WTC11 (cell line): ENCODE measurements at regions not wholly inside any gene's neighbourhood (a gene's known extent, or its start where the extent isn't known, plus 50 kb on each side); places are given as distances from the start of the nearest gene placed in this dataset.
"Not testable (repeated sequence)": the region's sequence is repeated elsewhere in the genome, so short reads cannot be mapped to it uniquely, and the experiment has no call there.

ENCODE experiments used
- CREM ChIP-seq: sonication (generic); formaldehyde crosslinking; IDR thresholded peaks from 2 replicates; pipeline ENCODE4 v1.8.1; 2022; ENCODE audit warnings: mild to moderate bottlenecking, missing genetic modification reagents, moderate library complexity
- ELF4 ChIP-seq: sonication (generic); formaldehyde crosslinking; IDR thresholded peaks from 2 replicates; pipeline ENCODE4 v1.8.1; 2022; ENCODE audit warnings: low read depth, mild to moderate bottlenecking, moderate library complexity, missing genetic modification reagents
- GABPB1 ChIP-seq: sonication (generic); formaldehyde crosslinking; IDR thresholded peaks from 2 replicates; pipeline ENCODE4 v1.8.1; 2023; ENCODE audit warnings: mild to moderate bottlenecking, missing genetic modification reagents
- JUN ChIP-seq: sonication (generic); formaldehyde crosslinking; IDR thresholded peaks from 2 replicates; pipeline ENCODE4 v1.8.0; 2023; ENCODE audit warnings: mild to moderate bottlenecking, missing genetic modification reagents
- NFATC4 ChIP-seq: fragments of 250-450 bp; sonication (Bioruptor Pico); IDR thresholded peaks from 2 replicates; pipeline ENCODE4 v1.9.0; 2021; ENCODE audit warnings: mild to moderate bottlenecking
- RELA ChIP-seq: sonication (generic); formaldehyde crosslinking; IDR thresholded peaks from 2 replicates; pipeline ENCODE4 v1.8.1; 2022; ENCODE audit warnings: missing genetic modification reagents, mild to moderate bottlenecking, borderline replicate concordance
- RORB ChIP-seq: fragments of 250-450 bp; sonication (Bioruptor Pico); IDR thresholded peaks from 2 replicates; pipeline ENCODE4 v1.9.0; 2021; ENCODE audit warnings: mild to moderate bottlenecking
- ZNF219 ChIP-seq: sonication (generic); formaldehyde crosslinking; IDR thresholded peaks from 2 replicates; pipeline ENCODE4 v1.8.0; 2023; ENCODE audit warnings: missing genetic modification reagents, mild to moderate bottlenecking, borderline replicate concordance
- TF ChIP-seq, protein P1 (sequence below): fragments of 200-600 bp; IDR thresholded peaks from 2 replicates; pipeline ENCODE4 v1.8.0; 2022; ENCODE audit warnings: antibody characterized with exemption
- TF ChIP-seq, protein P2 (sequence below): sonication (generic); formaldehyde crosslinking; IDR thresholded peaks from 2 replicates; pipeline ENCODE4 v1.8.1; 2023; ENCODE audit warnings: mild to moderate bottlenecking, missing genetic modification reagents, moderate library complexity
- TF ChIP-seq, protein P3 (sequence below): sonication (generic); formaldehyde crosslinking; conservative IDR thresholded peaks from 2 replicates; pipeline ENCODE4 v1.8.1; 2022; ENCODE audit warnings: mild to moderate bottlenecking, missing genetic modification reagents
- TF ChIP-seq, protein P4 (sequence below): sonication (generic); formaldehyde crosslinking; IDR thresholded peaks from 2 replicates; pipeline ENCODE4 v1.8.0; 2022; ENCODE audit warnings: mild to moderate bottlenecking, missing genetic modification reagents
- TF ChIP-seq, protein P5 (sequence below): sonication (generic); formaldehyde crosslinking; IDR thresholded peaks from 2 replicates; pipeline ENCODE4 v1.8.1; 2022; ENCODE audit warnings: low read depth, missing genetic modification reagents, borderline replicate concordance
- TF ChIP-seq, protein P6 (sequence below): sonication (generic); formaldehyde crosslinking; IDR thresholded peaks from 2 replicates; pipeline ENCODE4 v1.8.1; 2023; ENCODE audit warnings: mild to moderate bottlenecking, missing genetic modification reagents

DNA sequence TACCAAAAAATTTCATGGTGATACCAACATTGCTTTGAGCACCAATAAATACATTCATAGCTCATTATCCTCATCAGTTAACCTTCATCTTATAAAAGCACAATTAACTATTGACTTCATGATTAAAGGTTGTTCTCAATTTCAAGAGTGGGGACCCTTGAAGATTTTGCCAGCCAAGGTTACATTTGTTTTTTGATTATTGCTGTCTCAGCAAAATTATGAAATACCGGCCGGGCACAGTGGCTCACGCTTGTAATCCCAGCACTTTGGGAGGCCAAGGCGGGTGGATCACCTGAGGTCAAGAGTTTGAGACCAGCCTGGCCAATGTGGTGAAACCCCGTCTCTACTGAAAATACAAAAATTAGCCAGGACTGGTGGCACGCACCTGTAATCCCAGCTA, 96.1 kb upstream of the SLC7A11 start:
- TF ChIP-seq, protein P1, sequence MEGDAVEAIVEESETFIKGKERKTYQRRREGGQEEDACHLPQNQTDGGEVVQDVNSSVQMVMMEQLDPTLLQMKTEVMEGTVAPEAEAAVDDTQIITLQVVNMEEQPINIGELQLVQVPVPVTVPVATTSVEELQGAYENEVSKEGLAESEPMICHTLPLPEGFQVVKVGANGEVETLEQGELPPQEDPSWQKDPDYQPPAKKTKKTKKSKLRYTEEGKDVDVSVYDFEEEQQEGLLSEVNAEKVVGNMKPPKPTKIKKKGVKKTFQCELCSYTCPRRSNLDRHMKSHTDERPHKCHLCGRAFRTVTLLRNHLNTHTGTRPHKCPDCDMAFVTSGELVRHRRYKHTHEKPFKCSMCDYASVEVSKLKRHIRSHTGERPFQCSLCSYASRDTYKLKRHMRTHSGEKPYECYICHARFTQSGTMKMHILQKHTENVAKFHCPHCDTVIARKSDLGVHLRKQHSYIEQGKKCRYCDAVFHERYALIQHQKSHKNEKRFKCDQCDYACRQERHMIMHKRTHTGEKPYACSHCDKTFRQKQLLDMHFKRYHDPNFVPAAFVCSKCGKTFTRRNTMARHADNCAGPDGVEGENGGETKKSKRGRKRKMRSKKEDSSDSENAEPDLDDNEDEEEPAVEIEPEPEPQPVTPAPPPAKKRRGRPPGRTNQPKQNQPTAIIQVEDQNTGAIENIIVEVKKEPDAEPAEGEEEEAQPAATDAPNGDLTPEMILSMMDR: not testable (repeated sequence)
- TF ChIP-seq, protein P2, sequence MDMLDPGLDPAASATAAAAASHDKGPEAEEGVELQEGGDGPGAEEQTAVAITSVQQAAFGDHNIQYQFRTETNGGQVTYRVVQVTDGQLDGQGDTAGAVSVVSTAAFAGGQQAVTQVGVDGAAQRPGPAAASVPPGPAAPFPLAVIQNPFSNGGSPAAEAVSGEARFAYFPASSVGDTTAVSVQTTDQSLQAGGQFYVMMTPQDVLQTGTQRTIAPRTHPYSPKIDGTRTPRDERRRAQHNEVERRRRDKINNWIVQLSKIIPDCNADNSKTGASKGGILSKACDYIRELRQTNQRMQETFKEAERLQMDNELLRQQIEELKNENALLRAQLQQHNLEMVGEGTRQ (CRISPR knock-in tag): not testable (repeated sequence)
- not testable (repeated sequence) for TF ChIP-seq GABPB1; CREM (CRISPR knock-in tag); RELA; NFATC4 (CRISPR knock-in tag); JUN (CRISPR knock-in tag); ELF4 (CRISPR knock-in tag); ZNF219; RORB (CRISPR knock-in tag)
- TF ChIP-seq, protein P3, sequence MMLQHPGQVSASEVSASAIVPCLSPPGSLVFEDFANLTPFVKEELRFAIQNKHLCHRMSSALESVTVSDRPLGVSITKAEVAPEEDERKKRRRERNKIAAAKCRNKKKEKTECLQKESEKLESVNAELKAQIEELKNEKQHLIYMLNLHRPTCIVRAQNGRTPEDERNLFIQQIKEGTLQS (CRISPR knock-in tag): not testable (repeated sequence)
- TF ChIP-seq, protein P4, sequence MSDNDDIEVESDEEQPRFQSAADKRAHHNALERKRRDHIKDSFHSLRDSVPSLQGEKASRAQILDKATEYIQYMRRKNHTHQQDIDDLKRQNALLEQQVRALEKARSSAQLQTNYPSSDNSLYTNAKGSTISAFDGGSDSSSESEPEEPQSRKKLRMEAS (CRISPR knock-in tag): not testable (repeated sequence)
- TF ChIP-seq, protein P5, sequence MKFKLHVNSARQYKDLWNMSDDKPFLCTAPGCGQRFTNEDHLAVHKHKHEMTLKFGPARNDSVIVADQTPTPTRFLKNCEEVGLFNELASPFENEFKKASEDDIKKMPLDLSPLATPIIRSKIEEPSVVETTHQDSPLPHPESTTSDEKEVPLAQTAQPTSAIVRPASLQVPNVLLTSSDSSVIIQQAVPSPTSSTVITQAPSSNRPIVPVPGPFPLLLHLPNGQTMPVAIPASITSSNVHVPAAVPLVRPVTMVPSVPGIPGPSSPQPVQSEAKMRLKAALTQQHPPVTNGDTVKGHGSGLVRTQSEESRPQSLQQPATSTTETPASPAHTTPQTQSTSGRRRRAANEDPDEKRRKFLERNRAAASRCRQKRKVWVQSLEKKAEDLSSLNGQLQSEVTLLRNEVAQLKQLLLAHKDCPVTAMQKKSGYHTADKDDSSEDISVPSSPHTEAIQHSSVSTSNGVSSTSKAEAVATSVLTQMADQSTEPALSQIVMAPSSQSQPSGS: not testable (repeated sequence)
- TF ChIP-seq, protein P6, sequence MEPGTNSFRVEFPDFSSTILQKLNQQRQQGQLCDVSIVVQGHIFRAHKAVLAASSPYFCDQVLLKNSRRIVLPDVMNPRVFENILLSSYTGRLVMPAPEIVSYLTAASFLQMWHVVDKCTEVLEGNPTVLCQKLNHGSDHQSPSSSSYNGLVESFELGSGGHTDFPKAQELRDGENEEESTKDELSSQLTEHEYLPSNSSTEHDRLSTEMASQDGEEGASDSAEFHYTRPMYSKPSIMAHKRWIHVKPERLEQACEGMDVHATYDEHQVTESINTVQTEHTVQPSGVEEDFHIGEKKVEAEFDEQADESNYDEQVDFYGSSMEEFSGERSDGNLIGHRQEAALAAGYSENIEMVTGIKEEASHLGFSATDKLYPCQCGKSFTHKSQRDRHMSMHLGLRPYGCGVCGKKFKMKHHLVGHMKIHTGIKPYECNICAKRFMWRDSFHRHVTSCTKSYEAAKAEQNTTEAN (CRISPR knock-in tag): not testable (repeated sequence)
